LNCAP (cell line): ENCODE measurements at regions not wholly inside any gene's neighbourhood (a gene's known extent, or its start where the extent isn't known, plus 50 kb on each side); places are given as distances from the start of the nearest gene placed in this dataset.

Source experiments
- TF ChIP-seq, protein P1 (sequence below): fragments of 450-650 bp; IDR thresholded peaks from 2 replicates; pipeline ENCODE4 v1.5.1; 2017; ENCODE audit warnings: mild to moderate bottlenecking

DNA sequence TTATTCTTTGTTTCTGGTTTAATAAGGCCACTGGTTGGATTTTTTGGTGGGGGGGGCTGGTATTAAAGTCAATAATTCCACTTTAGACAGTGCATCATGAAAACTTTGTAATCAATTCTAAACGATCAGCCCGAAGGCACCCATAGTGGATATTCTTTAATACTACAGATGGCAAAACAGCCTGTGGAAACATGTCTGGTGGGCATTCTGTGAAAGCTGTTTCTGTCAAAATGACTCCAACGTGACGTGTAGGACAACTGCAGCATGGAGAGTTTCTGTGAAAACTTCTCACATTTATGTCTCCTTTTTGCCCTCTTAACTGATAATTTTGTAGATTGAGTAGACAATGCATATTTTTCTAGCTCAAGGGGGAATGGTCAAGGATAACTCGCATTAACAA lies 185.8 kb upstream of the FLRT2 start:
- TF ChIP-seq, protein P1, sequence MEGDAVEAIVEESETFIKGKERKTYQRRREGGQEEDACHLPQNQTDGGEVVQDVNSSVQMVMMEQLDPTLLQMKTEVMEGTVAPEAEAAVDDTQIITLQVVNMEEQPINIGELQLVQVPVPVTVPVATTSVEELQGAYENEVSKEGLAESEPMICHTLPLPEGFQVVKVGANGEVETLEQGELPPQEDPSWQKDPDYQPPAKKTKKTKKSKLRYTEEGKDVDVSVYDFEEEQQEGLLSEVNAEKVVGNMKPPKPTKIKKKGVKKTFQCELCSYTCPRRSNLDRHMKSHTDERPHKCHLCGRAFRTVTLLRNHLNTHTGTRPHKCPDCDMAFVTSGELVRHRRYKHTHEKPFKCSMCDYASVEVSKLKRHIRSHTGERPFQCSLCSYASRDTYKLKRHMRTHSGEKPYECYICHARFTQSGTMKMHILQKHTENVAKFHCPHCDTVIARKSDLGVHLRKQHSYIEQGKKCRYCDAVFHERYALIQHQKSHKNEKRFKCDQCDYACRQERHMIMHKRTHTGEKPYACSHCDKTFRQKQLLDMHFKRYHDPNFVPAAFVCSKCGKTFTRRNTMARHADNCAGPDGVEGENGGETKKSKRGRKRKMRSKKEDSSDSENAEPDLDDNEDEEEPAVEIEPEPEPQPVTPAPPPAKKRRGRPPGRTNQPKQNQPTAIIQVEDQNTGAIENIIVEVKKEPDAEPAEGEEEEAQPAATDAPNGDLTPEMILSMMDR, result no peak

DNA sequence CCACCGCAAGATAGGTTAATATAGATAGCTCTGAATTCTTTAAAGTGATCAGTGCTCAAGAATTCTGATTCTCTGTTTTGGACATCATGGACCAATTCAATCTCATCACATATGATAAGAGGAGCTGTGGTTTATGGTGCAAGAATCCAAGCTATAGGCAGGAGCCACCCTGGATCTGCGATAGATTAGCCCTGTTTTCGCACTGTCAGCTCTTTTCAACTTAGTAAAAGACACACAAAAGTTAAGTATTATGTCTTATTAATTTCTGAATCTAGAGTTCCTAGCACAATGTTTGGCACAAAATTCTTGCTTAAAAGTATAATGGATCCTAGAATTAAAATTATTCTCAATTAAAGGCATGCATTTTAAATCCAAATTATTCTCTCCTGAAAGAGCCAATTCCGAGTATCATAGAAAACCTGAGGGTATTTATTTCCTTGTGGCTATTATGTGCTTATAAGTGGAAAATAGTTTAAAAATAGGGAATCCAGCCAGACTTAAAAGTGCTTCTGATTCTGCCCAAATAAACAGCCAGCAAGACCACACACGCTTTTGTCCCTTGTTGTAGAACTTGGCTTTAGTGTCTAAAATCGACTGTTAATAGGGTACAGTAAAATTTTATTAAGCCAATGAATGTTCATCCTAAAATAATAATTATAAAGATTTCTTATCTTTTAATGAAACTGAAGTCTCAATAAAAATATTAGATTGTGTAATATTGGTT lies 184.9 kb upstream of the FLRT2 start:
- TF ChIP-seq, protein P1, result no peak

DNA sequence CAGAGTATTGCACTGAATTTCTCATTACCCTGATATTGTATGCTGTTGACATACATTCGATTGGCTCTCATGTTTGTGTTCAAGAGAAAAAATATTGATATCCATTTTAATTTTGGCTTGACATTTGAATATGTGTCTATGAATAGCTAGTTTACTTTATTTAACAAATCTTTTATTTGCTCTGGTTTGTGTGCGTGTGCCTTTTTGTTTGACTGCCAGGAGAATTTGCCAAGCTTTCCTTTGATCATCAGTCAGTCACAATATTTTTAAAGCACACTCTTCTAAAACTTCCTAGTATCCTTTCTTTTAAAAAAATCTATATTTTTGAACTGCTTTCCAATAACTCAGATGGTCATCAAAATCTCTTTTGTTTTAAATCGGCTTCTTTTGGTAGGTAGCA lies 179.3 kb upstream of the FLRT2 start:
- TF ChIP-seq, protein P1, result no peak

DNA sequence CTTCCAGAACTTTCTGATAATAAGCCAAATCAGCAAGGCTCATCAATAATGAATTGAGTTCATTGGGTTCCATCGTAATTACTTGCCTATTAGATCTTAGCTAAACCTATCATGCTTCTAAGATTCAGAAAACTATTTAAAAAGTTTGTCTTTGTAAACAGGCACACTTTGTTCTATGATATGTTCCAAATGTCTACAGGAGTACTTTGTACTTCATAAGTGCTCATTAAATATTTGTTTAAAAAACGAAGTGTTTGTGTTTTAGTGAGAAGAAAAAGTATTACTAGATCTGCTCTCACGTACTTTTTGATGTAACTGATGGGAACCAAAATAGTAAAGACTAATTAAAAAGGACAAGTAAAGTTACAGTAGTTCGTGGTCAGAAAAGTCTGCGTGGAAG lies 172.8 kb upstream of the FLRT2 start:
- TF ChIP-seq, protein P1, result no peak

DNA sequence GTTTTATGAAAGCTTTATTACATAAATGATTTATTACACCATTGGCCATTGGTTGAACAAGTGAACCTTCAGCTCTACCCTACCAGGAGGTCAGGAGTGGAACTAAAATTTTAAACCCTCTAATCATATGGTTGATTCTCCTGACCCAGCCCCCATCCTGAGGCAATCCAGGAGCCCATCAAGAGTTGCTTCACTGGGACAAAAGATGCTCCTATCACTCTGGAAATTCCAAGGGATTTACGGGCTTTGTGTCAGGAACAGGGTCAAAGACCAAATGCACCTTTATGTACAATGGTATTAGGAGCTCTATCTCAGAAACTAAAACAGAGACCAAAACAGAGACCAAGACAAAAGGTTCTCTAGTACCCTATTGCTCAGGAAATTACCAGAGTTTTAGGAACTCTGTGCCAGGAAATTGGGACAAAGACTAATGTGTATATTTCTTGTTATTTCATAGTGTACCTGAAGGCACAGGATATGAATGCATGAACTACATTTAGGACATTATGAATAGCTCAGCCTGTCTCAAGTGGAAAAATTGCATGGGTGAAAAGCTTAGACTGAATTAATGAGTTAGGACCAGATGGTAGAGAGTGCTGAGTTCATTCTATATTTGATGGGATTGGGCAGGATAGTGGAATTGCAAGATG lies 171.7 kb upstream of the FLRT2 start:
- TF ChIP-seq, protein P1, result no peak

DNA sequence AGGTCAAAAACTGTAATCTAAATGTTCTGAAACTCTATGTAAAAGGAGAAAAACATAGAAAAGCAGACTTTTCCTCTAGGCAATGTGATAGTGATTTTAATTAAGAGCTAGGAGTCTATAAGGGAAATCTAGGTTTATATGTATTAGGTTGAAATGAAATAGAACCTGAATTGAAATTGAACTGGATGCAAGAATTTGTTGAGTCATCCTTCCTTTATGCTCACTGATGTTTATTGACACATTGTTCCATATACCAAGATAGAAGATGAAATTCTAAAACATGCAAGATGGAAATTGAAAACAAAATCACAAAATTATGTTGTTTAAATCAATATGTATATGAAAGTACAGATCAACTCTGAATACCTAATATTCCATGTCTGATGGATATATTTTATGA lies 170.4 kb upstream of the FLRT2 start:
- TF ChIP-seq, protein P1, result no peak

DNA sequence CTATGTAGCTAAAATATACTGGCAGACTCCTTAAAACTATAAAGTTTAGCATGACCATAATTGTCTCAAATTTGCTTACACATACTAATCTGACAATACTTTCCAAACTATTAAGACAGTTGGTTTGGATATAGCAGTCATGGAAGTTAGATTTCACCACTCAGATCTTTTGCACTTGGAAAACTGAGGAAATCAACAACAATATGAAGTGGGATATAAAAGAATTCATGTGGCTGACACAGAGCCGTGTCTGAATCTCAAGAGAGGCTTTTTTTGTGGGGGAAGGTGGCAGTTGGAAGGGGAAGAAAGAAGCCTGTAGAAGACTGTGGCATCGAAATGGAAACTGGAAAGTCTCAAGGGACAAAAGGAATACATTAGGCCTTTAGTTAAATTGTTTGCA lies 166.6 kb upstream of the FLRT2 start:
- TF ChIP-seq, protein P1, result no peak
